Activated CD4-positive, CD25-positive, alpha-beta regulatory T cell treated with anti-CD3 and anti-CD28 coated beads, Interleukin-2, amount 50 U/mL, for 72 hours (primary cell): ENCODE measurements at regions not wholly inside any gene's neighbourhood (a gene's known extent, or its start where the extent isn't known, plus 50 kb on each side); places are given as distances from the start of the nearest gene placed in this dataset.
"Not testable (repeated sequence)": the region's sequence is repeated elsewhere in the genome, so short reads cannot be mapped to it uniquely, and the experiment has no call there.

Source experiments
- DNase-seq: peaks from one replicate; pipeline ENCODE4 v3.0.0; 2021

DNA sequence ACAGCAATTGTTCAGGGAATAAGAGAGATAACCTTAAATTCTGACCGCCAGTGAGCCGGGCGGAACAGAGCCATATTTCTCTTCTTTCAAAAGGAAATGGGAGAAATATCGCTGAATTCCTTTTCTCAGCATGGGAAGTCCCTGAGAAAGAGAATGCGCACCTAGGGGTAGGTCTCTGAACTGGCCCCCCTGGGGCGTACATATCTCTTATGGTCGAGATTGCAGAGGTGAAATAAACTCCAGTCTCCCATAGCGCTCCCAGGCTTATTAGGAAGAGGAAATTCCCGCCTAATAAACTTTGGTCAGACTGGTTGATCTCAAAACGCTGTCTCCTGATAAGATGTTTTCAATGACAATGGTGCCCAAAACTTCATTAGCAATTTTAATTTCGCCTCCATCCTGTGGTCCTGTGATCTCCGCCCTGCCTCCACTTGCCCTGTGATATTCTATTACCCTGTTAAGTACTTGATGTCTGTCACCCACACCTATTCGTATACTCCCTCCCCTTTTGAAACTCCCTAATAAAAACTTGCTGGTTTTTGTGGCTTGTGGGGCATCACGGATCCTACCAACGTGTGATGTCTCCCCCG is 195.8 kb upstream of the HMCN1 start:
- not testable (repeated sequence) for DNase-seq

DNA sequence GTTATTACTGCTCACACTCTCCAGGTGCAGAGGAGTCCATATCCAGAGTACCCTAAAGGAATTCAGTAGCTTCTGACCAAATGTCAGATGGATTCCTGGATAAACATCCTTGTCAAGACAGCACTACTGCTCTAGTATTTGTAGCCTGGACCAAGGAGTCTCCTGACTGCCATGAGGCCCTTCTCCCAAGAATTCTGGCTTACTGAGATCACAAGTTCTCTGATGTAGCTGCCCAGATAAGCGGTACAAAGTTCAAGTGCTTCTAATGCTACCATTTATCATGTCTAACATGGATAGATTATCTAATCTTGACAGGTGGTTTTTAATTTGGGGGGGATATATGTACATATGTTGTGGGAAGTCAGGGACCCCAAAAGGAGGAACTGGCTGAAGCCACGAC is 196.6 kb upstream of the HMCN1 start:
- no peak for DNase-seq

DNA sequence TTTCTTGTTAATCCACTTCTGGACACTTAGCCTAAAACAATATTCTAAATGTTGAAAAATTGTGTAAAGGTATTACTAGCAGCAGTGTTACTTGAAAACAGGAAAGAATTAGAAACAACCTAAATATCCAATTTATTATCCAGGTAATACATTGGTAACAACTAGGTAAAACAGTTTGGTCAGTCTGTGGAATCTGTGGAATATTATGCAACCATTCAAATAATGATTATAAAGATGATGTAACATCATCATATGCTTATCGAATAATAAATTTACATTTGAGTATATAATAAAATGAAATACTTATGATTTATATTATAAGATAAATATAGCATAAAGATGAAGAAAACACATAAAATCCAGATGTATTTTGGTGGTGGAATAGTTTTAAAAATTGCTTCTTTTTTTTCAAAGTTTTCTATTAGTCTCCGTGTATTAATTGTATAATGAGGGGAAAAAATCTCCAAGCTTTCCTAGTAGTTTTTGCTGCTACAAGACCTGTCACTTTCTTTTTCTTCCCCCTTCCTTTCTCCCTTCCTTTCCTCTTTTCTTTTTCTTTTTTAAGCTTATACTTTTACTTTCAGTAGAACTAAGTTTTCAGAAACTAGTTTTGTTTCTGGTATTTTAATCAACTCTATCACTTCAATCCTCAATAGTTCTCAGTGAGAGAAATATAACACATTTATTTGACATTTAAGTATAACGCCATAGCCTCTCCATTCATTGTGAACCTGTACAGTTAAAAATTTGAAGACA is 197.8 kb upstream of the HMCN1 start:
- DNase-seq = no peak

DNA sequence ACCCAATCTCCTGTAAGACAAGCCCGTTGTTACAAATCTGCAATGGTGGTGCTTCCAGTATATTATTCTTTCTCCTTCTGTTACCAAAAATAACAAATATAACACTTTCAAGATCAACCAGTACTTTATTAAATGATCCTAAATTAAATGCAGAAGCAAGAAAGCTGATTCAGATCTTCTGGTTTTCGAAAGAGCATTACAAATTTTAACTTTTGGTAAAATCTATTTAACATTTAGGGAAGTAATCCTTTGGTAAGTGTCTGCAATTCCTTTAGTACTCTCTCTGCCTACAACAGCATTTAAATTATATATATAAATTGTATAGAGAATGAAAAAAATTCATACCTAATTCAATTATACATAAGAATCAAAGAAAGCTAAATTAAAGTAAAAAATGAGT is 198.6 kb upstream of the HMCN1 start:
- DNase-seq = no peak

DNA sequence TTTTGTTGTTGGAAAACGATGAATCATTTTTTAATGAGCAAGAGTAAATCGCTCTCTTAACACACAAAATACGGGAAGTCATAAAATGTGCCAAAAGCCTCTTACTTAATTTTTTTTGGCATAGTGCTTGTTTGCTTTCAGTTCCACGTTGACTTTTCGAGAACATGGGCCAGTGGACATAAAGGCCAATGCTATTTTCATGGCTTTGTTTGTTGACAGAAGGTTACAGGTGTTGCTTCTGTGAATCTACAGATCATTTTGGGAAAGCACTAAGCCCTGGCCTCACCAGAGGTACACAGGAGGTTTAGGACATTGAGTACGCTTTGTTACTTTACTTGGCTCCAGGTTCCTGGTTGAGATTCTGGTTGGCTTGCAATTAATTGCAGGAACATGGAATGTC is 199.4 kb upstream of the HMCN1 start:
- no peak for DNase-seq

DNA sequence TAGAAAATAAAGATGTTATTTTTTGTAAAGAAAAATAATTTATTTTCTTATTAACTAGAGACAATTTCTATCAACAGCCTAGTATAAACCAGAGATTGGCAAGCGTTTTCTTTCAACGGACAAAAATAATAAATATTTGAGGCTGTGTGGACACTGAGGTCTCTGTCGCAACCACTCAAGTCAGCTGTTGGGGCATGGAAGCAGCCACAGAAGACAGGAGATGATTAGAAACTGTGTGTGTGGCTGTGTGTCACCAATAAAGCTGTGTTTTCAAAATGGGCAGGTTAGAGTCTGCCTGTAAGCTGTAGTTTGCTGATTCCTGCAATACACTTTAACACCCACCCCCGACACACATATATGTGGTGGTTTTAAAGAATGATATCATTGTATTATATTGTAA is 200.6 kb upstream of the HMCN1 start:
- DNase-seq = no peak

DNA sequence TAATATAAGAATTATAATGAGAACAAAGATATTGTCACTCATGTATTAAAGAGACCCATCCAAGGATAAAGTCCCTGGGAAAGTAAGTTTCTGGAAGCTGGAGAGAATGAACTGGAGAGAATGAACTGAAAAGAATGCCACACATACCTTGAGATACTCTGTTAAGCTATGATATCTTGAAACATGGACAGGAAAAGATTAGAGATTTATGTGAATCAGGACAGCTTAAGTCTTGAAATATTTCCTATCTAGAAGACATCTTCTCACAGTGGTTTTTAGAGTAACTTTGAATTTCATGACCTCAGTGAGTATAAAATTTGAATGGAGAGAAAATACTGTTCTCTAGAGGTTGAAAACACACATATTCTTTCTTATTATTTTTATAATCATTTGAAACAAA is 201.3 kb upstream of the HMCN1 start:
- no peak for DNase-seq

DNA sequence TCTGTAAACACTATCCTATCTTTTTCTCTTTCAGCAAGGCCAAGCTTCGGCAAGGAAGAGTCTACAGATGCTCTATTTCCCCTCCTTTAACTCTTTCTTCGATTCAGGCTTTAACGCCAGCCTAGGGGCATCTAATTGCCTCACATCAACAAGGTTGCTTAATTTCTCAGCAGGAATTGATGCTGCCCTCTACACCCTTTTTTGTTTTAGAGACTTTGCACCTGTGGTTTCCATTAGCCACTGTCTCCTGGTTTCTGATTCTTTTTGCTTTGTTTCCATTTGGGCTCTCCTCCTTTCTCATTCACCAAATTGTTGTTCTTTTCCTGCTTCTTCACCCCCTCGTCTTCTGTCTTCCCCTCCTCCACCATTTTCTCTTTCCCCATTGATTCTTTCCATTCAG is 202.4 kb upstream of the HMCN1 start:
- DNase-seq = no peak

DNA sequence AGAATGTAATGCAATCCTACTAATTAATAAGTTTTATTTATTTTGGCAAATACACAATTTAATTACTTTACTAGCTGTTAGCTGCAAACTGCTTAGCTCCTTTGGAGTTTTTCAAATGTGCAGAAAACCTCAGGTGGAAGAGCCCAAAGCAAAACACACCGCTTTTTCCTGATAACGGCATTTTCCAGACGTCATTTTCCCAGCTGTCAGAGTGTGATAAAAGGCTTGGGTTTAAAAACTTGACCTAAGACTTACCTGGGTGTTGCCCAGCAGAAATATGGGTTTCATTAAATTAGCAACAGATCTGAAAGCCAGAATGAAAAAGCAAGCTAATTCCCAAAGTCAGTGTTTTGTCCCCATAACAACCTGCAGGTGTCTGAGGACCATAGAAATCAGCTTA is 204.0 kb upstream of the HMCN1 start:
- DNase-seq = no peak

DNA sequence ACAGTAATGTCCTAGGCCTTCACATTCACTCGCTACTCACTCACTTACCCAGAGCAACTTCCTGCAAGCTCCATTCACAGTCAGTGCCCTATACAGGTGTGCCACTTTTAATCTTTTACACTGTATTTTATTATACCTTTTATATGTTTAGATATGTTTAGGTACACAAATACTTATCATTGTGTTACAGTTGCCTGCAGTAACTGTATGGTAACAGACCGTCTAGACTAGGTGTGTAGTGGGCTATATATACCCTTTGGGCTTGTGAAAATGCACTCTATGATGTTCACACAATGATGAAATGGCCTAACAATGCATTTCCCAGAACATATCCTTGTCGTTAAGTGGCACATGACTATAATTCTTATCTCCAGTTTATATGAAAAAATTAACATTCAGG is 204.5 kb upstream of the HMCN1 start:
- DNase-seq = no peak

DNA sequence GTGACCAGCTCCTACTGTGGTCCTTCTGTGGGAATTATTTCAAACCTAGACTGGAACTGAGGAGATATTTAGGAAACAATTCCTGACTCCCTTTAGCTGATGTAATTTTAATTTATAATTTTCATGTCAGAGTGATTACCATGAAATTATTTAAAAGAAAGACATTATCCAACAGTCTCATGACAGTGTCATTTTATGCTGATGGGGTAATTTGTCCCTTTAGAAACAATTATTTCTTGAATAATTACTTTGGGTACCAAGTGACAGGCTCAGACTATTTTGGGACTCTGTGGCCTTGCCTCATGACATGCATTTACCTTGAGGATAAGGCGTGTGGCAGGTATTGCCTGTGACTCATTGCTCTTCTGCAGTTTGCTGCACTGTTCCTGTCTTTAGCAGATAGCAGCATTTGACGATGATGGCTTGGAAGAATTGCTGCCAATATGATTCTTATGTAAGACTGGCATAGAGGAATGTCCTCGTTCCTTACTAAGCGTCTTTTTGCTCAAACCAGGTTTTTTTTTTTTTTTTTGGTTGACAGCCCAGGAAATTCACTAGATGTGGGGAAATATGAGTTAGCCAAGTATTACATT is 206.0 kb upstream of the HMCN1 start:
- no peak for DNase-seq

DNA sequence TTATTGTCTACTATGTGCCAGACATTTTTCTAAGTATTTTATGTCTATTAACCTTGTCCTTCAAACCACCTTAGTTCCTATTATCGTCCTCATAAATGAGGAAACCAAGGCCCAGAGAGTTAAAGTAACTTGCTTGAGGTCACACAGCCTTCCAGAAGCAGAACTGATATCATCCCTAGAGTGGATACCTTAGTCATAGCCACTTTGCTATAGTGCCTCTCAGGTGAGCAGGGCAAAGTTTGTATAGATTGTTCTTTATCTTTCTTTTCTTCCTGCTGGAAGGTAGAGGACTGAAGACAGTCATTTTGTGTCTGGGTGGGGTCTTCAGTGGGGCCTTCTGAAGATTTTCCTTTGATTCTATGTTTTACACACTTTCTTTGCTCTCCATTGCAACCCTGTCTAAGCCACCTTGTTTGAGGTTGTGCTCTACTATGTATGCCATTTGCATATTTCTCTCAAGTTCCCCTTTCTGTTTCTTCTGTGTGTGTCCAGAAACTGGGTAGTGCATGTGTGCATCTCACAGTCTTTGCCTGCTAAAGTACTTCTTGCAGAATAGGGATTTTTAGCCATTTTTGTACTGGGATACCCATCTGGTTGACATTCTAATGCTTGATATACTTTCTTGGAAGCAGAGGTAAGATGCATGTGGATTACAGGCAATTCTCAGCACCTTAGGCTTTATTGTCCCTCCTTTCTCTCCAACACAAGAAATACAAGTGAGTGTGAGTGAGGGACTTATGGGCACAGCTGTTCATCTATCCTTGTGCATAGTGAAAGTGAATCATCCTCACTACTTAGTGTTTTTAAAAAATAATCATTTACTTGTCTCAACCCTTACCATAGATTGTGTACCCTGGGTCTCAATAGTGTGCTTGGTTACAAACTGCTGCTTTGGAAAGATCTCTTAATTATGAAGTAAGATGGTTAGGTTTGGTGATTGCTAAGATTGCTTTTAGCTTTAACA is 207.6 kb upstream of the HMCN1 start:
- no peak for DNase-seq

DNA sequence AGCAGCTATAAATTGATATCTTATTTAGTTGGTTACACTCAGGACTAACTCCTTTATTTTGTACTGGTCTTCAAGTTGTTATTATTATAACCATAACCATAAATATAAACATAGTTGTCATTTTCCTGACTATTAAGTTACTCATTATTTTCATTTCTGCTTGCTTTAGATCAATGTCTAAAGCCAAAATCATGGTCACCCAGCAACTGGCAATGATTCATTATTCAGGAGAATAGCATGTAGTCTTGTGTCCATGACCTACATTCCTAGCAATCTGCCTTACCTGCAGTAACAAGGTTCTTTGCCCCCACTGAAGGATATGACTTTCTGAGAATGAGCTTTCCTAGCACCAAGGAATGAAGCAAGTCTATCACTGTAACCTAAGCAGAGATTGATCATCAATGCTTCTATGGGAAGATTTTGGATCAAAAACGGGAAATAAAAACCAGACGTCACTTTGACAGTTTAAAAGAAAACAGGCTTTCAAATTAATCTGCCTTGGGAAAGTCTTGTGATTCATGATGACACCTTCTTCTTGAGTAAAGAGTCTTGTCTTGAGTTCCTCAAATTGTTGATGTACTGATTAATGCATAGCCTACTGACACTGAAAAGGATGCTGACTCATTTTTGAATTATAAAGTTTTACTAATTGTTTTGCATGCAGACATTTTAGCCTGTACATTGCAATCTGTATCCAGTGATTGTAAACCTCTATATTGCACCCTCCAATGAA is 203.3 kb upstream of the IVNS1ABP start:
- DNase-seq = no peak

DNA sequence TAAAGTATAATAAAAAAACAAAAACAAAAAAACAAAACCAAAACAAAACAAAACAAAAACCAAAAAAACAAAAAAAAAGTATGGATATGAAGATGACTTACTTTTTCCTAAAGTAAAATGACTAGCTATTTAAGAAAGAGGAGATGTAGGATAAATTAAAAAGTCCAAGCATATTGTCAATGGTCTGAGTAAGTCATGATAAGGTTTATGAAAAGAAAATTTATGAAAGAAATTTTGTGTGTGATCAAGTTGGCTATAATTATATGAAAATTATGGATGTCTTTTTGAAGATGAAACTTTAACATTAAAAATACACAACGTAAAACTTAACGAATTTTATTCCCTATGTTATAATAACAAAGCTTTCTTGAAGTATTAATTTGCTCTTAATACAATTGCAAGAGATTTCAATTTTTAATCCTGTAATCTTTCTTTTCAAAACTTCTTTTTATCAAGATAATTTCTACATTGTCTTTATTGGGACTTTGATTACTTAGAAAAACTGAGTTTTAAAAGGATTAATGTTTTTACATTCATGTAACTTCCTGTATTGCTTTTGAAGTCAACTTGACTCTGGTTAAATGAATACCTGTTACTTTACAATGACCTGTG is 200.9 kb upstream of the IVNS1ABP start:
- no peak for DNase-seq

DNA sequence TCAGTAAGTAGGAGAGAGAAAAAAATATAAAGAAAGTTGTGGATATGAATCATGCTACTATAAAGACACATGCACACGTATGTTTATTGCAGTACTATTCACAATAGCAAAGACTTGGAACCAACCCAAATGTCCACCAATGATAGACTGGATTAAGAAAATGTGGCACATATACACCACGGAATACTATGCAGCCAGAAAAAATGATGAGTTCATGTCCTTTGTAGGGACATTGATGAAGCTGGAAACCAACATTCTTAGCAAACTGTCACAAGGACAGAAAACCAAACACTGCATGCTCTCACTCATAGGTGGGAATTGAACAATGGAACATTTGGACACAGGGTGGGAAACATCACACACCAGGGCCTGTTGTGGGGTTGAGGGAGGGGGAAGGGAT is 200.3 kb upstream of the IVNS1ABP start:
- DNase-seq = not testable (repeated sequence)

DNA sequence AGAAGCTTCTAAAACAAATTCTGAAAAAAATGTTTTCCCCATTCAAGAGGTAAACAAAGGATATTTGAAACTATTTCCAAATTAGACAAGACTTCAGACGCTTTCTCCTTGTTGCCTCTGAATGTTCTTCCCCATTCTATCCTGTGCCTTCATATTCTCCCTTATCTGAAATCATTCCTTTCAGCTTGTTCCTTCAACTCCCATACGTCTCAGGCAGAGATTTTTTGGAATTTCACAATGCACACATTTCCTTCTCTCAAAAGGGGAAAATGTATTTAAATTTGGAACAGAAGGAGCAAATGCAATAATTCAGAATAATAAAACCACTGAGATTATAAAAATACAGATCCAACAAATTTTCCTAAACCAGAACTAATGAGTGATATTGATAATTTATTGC is 198.7 kb upstream of the IVNS1ABP start:
- DNase-seq = no peak

DNA sequence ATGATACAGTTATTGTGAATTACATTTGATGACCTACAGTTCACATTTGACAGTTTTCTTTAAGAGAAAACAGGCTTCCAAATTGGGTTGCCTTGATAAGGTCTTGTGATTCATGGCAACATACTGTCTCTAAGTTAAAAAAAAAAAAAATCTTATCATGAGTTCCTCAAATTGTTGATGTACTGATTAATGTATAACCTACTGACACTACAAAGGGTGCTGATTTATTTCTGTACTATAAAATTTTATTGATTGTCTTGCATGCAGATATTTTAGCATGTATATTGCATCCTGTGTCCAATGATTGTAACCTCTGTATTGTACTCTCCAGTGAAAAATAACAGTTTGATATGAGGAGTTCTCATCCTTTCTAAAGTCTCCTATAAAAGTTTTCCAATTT is 197.3 kb upstream of the IVNS1ABP start:
- DNase-seq = no peak

DNA sequence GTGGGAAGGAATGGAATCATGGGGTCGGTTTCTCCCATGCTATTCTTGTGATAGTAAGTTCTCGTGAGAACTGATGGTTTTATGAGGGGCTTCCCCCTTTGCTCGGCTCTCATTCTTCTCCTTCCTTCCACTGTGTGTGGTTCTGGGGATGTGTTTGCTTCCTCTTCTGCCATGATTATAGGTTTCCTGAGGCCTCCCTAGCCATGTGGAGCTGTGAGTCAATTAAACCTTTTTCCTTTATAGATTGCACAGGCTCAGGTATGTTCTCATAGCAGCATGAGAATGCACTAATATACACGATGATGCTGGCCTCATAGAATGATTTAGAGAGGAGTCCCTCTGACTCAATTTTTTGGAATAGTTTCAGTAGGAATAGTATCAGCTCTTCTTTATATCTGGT is 195.4 kb upstream of the IVNS1ABP start:
- no peak for DNase-seq

DNA sequence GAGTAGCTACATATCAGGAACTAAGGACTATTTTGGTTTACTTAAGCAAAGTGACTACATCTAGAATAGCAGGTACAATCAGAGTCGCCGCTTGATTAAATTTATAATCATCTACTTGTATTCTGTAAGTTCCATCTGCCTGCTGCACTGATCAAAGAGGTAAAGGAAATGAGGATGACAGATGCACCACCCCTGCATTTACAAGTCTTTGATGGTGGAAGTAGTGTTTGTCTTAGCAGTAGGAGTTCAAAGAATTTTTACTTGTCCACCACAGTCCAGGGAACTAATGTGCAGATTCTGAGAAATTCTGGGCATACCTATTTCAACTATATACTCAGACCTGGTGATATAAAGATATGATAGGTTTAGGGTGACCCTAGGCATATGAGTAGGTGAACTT is 184.1 kb upstream of the IVNS1ABP start:
- DNase-seq = no peak

DNA sequence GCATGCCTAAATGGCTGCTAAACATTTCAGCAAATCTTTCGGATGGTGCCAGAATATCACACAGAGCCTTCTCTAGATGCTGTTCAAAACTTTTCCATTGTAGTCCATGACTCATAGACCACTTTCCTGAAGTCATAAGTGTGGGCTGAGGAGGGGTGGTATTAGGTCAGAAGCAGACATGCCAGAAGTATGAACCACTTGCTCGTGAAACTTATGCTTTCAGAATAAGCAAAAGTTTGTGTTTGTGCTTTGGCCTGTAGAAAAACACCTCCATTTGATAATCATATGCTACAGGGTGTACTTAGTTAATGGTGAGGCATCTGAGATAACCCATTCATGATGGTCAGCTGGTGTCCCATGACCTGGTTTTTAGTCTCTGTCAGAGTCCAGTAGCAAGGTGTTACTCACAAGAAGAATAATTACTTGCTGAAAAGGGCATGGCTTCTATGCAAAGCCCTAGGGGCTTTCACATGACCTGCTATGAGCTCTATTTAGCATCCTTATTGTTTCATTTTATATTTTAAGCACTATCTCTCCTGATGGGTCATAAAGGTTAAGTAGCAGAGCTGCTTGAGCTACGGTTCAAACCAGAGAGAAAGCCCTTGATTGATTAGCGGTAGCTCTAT is 183.1 kb upstream of the IVNS1ABP start:
- DNase-seq = no peak

DNA sequence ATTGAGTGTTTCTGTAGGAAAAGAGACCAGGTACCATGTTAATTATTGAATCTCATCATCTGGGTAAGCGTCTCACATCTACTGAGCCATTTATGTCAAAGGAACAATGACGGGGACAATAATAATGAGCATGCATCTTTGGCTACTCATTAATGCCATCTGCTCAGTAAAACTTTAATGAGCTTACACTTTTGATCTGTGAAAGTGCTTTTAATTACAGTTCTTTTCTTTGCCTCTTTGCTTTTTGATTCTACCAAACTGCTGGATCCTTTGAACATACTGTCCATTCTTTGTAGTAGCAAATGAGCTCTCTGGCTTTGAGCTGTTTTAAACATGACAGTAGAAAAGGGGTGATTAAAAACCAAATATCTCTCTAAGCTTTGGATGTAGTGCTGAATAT is 181.2 kb upstream of the IVNS1ABP start:
- no peak for DNase-seq

DNA sequence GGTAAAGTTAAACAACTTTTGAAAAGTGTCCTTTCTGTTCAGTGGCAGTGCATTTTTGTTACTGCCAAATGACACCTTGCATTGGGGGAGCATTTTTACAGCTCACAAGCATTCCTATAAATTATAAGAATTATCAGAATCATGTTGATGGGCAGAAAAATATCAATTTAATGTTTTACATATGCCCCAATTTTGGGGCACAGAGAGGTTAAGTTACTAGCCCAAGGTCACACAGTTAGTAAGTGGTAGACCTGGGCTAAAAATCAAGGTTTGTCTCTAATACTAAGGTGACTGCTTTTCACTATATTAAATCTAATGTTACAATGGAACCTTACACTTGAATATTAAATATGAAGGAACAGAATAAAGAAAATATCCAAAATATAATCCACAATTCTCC is 180.1 kb upstream of the IVNS1ABP start:
- no peak for DNase-seq
